Brain microvascular endothelial cell (primary cell): ENCODE measurements at regions not wholly inside any gene's neighbourhood (a gene's known extent, or its start where the extent isn't known, plus 50 kb on each side); places are given as distances from the start of the nearest gene placed in this dataset.

Source experiments
- DNase-seq: peaks from one replicate; pipeline ENCODE4 v3.0.0-alpha.2; 2020
- H3K27ac ChIP-seq: fragments of 250-450 bp; sonication (Bioruptor Pico); 2 replicates; pipeline ENCODE4 v1.5.1; 2020; ENCODE audit warnings: mild to moderate bottlenecking, moderate library complexity
- H3K27me3 ChIP-seq: fragments of 250-450 bp; sonication (Bioruptor Pico); replicated peaks from 2 replicates; pipeline ENCODE4 v1.5.1; 2020; ENCODE audit warnings: mild to moderate bottlenecking
- H3K36me3 ChIP-seq: fragments of 250-450 bp; sonication (Bioruptor Pico); replicated peaks from 2 replicates; pipeline ENCODE4 v1.5.1; 2020; ENCODE audit warnings: mild to moderate bottlenecking
- H3K4me3 ChIP-seq: 2 replicates; pipeline ENCODE4 v1.5.1; 2011; ENCODE audit warnings: low read depth, mild to moderate bottlenecking, control low read depth, low read length, moderate library complexity
- CTCF ChIP-seq: IDR thresholded peaks from 2 replicates; pipeline ENCODE4 v1.5.1; 2011; ENCODE audit warnings: low read depth, mild to moderate bottlenecking, moderate library complexity, low read length, control low read depth, inconsistent platforms; ENCODE audit errors: missing control alignments
- in situ Hi-C: cut with HindIII; loops from 2 replicates; pipeline ENCODE4 v1.10.0; 2017; ENCODE audit warnings: low sequenced_read_pairs, low pct_ligation_motif_present

GRCh38 chr4:119984996-119985395 is 81.7 kb downstream of the MAD2L1 start:
- no peak for TF ChIP-seq CTCF
- in situ Hi-C loops = no loop called here

GRCh38 chr4:119982756-119983155 is 83.9 kb downstream of the MAD2L1 start:
- DNase-seq = no peak
- H3K4me3 ChIP-seq = no peak overlapping the region
- H3K27me3 ChIP-seq = no peaks in the 10 kb centered on the region
- no peak for TF ChIP-seq CTCF
- no peaks in the 10 kb centered on the region for H3K36me3 ChIP-seq
- H3K27ac ChIP-seq = no peak overlapping the region
- in situ Hi-C loops = no loop called here

More at GRCh38 chr4:119984996-119985395, 81.7 kb downstream of the MAD2L1 start:
- Histone ChIP-seq H3K27me3 (no peaks in the 10 kb centered on the region), H3K4me3 (no peak overlapping the region), H3K27ac (no peak overlapping the region), H3K36me3 (no peaks in the 10 kb centered on the region)
- no peak for DNase-seq

GRCh38 chr4:119980456-119980855 is 86.2 kb downstream of the MAD2L1 start:
- in situ Hi-C loops = no loop called here
- no peak for TF ChIP-seq CTCF
- no peaks in the 10 kb centered on the region for H3K27me3 ChIP-seq
- no peak overlapping the region for H3K27ac ChIP-seq
- DNase-seq = no peak
- no peaks in the 10 kb centered on the region for H3K36me3 ChIP-seq
- H3K4me3 ChIP-seq = no peak overlapping the region

- no peaks in the 10 kb centered on the region for H3K36me3 ChIP-seq
- H3K4me3 ChIP-seq = no peak overlapping the region
- in situ Hi-C loops = no loop called here
- no peak overlapping the region for H3K27ac ChIP-seq
- no peak for TF ChIP-seq CTCF
- DNase-seq = no peak
- H3K27me3 ChIP-seq = no peaks in the 10 kb centered on the region
Observed at GRCh38 chr4:119977076-119977940, 89.3 kb downstream of the MAD2L1 start.

- Histone ChIP-seq H3K4me3 (no peak overlapping the region), H3K27me3 (no peaks in the 10 kb centered on the region), H3K36me3 (no peaks in the 10 kb centered on the region), H3K27ac (no peak overlapping the region)
- DNase-seq = no peak
- no peak for TF ChIP-seq CTCF
- in situ Hi-C loops = no loop called here
Observed at GRCh38 chr4:119971431-119972084, 95.1 kb downstream of the MAD2L1 start.
